ENCODE measurements at regions not wholly inside any gene's neighbourhood (a gene's known extent, or its start where the extent isn't known, plus 50 kb on each side); places are given as distances from the start of the nearest gene placed in this dataset.

GRCh38 chr5:54619731-54620130 lies 102.2 kb downstream of the SNX18 start:
- H3K27me3 Mint-ChIP-seq (ENCODE audit: unreplicated experiment), result no peaks in the 10 kb centered on the region
- CTCF ChIA-PET, result no interaction called here
- no TSS peak for BruUV-seq (replicated peaks)
- no peak for TF ChIP-seq CTCF (IDR thresholded peaks at IDR 0.05; ENCODE audit: unreplicated experiment)
- H3K36me3 Mint-ChIP-seq (ENCODE audit: insufficient read depth, unreplicated experiment), result no peaks in the 10 kb centered on the region
- intact Hi-C loops (cut with micrococcal nuclease; ENCODE audit: unreplicated experiment), result no loop called here
- no peak overlapping the region for H3K27ac Mint-ChIP-seq (ENCODE audit: unreplicated experiment)
- no peak for DNase-seq
- no peaks in the 10 kb centered on the region for H3K9me3 Mint-ChIP-seq (ENCODE audit: low read depth, unreplicated experiment)
- H3K4me1 Mint-ChIP-seq (ENCODE audit: low read depth, unreplicated experiment), result peaks cover 13% of the 10 kb centered on the region
- no peak overlapping the region for H3K4me3 Mint-ChIP-seq (ENCODE audit: low read depth, unreplicated experiment)

GRCh38 chr5:54616518-54617220 lies 99.1 kb downstream of the SNX18 start:
- no peak overlapping the region for H3K4me3 Mint-ChIP-seq (ENCODE audit: low read depth, unreplicated experiment)

GRCh38 chr5:54616031-54616430 lies 98.5 kb downstream of the SNX18 start:
- Mint-ChIP-seq H3K27ac (ENCODE audit: unreplicated experiment) (no peak overlapping the region), H3K27me3 (ENCODE audit: unreplicated experiment) (no peaks in the 10 kb centered on the region), H3K4me1 (ENCODE audit: low read depth, unreplicated experiment) (peaks cover 16% of the 10 kb centered on the region), H3K4me3 (ENCODE audit: low read depth, unreplicated experiment) (no peak overlapping the region), H3K9me3 (ENCODE audit: low read depth, unreplicated experiment) (no peaks in the 10 kb centered on the region), H3K36me3 (ENCODE audit: insufficient read depth, unreplicated experiment) (no peaks in the 10 kb centered on the region)
- DNase-seq, result no peak
- no TSS peak for BruUV-seq (replicated peaks)
- intact Hi-C loops (cut with micrococcal nuclease; ENCODE audit: unreplicated experiment), result no loop called here
- no peak for TF ChIP-seq CTCF (IDR thresholded peaks at IDR 0.05; ENCODE audit: unreplicated experiment)
- CTCF ChIA-PET, result no interaction called here

More at GRCh38 chr5:54616518-54617220, 99.1 kb downstream of the SNX18 start:
- Mint-ChIP-seq H3K4me1 (ENCODE audit: low read depth, unreplicated experiment) (peaks cover 13% of the 10 kb centered on the region), H3K27me3 (ENCODE audit: unreplicated experiment) (no peaks in the 10 kb centered on the region), H3K27ac (ENCODE audit: unreplicated experiment) (no peak overlapping the region), H3K9me3 (ENCODE audit: low read depth, unreplicated experiment) (no peaks in the 10 kb centered on the region), H3K36me3 (ENCODE audit: insufficient read depth, unreplicated experiment) (no peaks in the 10 kb centered on the region)
- no TSS peak for BruUV-seq (replicated peaks)
- TF ChIP-seq CTCF (IDR thresholded peaks at IDR 0.05; ENCODE audit: unreplicated experiment), result no peak
- intact Hi-C loops (cut with micrococcal nuclease; ENCODE audit: unreplicated experiment), result no loop called here
- no peak for DNase-seq
- CTCF ChIA-PET, result no interaction called here

- H3K4me3 Mint-ChIP-seq (ENCODE audit: low read depth, unreplicated experiment), result no peak overlapping the region
- no peak for DNase-seq
- no peak for TF ChIP-seq CTCF (IDR thresholded peaks at IDR 0.05; ENCODE audit: unreplicated experiment)
- H3K4me1 Mint-ChIP-seq (ENCODE audit: low read depth, unreplicated experiment), result peaks cover 12% of the 10 kb centered on the region
- CTCF ChIA-PET, result no interaction called here
- no peaks in the 10 kb centered on the region for H3K27me3 Mint-ChIP-seq (ENCODE audit: unreplicated experiment)
- intact Hi-C loops (cut with micrococcal nuclease; ENCODE audit: unreplicated experiment), result no loop called here
- H3K36me3 Mint-ChIP-seq (ENCODE audit: insufficient read depth, unreplicated experiment), result no peaks in the 10 kb centered on the region
- H3K9me3 Mint-ChIP-seq (ENCODE audit: low read depth, unreplicated experiment), result no peaks in the 10 kb centered on the region
- no peak overlapping the region for H3K27ac Mint-ChIP-seq (ENCODE audit: unreplicated experiment)
- no TSS peak for BruUV-seq (replicated peaks)
Measured at GRCh38 chr5:54615381-54615780, 97.8 kb downstream of the SNX18 start.
